ES-I3 (cell line): ENCODE measurements at regions not wholly inside any gene's neighbourhood (a gene's known extent, or its start where the extent isn't known, plus 50 kb on each side); places are given as distances from the start of the nearest gene placed in this dataset.
"Not testable (repeated sequence)": the region's sequence is repeated elsewhere in the genome, so short reads cannot be mapped to it uniquely, and the experiment has no call there.

Experiments
- H3K36me3 ChIP-seq: 2 replicates; pipeline ENCODE4 v1.6.1; 2013; ENCODE audit warnings: mild to moderate bottlenecking, low read length, control low read depth, moderate library complexity; ENCODE audit not compliant: insufficient read depth
- H3K4me1 ChIP-seq: 2 replicates; pipeline ENCODE4 v1.6.1; 2013; ENCODE audit warnings: mild to moderate bottlenecking, control low read depth, low read length; ENCODE audit not compliant: insufficient read depth
- H3K9ac ChIP-seq: 2 replicates; pipeline ENCODE4 v1.6.1; 2013; ENCODE audit warnings: low read depth, mild to moderate bottlenecking, low read length, moderate library complexity
- H3K9me3 ChIP-seq: 2 replicates; pipeline ENCODE4 v1.6.1; 2013; ENCODE audit warnings: mild to moderate bottlenecking, low read length, moderate library complexity; ENCODE audit not compliant: control insufficient read depth, insufficient read depth

DNA sequence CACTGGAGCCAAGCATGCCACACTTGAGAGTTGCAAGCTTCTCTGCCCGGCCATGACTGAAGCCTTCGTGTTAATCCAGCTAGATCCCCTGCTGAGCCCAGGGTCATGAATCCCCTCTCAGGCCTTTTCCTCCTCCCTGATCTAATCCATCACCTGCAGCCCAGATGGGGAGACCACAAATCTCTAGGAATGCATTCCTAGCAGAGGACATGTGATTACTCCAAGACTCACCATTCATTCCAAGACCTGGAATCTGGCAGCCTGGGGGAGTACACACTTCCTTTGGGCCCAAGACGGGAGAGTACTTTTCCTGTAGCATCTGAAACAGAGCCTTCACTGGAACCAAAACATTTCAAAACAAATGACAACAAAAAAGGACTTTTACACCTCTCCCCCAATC is 269.3 kb upstream of the NFIA start:
- H3K9ac ChIP-seq: no peak overlapping the region
- H3K4me1 ChIP-seq: no peaks in the 10 kb centered on the region
- H3K9me3 ChIP-seq: peaks cover 2% of the 10 kb centered on the region; the same call in 1 of the 2 replicates
- no peaks in the 10 kb centered on the region for H3K36me3 ChIP-seq

DNA sequence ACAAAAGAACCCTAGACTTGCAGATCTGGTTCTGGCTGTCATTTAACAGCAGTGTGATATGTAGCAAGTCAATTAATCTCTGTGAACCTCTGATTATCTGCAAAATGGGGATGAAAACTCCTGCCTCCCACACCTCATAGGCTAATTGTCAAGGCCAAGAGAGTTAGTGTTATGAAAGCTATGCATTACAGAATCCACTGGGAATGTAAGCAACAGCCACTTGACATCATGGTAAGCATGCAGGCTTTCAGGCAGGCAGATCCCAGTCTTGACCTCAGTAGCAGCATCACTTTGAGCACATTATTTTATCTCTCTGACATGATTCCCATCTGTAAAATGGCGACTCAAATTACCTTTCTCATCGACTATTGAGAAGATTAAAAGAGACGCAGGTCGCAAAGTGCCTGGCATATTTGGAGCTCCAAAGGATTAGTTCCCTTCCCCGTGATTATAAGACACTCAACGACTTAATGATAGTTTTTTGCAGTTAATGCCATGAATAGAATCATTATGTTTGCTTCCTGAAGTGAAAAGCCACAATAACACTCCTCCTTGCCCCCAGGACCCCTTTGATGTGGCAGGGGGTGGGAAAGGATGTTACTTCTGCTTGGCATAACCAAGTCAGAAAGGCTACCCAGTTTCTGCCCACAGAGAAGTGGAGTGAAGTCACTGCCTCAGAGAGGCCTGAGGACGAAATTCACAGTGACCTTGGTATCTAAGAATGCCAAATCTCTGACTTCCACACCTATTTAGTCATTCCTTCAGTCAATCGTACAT is 273.0 kb upstream of the NFIA start:
- Histone ChIP-seq H3K36me3 (no peaks in the 10 kb centered on the region), H3K4me1 (no peaks in the 10 kb centered on the region), H3K9me3 (peaks cover 2% of the 10 kb centered on the region), H3K9ac (no peak overlapping the region)

DNA sequence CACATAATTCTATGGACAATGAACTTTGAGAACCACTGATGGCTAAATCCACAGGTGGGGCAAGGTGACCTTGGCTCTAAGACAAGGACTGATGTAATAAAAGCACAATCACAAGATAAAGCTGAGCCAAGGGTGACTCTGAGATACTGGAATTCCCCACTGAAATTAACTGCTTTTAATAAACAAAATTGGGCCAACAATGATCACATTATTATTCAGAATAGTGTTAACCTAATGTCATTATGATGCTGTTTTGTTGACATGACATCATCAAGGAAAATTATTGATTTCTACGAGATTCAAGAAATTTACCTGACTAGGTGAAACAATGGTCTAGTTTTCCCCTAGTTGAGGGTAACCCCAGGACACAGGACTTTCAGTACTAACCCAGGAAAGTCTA is 273.7 kb upstream of the NFIA start:
- Histone ChIP-seq H3K9ac (no peak overlapping the region), H3K9me3 (peaks cover 2% of the 10 kb centered on the region), H3K4me1 (no peaks in the 10 kb centered on the region), H3K36me3 (no peaks in the 10 kb centered on the region)

DNA sequence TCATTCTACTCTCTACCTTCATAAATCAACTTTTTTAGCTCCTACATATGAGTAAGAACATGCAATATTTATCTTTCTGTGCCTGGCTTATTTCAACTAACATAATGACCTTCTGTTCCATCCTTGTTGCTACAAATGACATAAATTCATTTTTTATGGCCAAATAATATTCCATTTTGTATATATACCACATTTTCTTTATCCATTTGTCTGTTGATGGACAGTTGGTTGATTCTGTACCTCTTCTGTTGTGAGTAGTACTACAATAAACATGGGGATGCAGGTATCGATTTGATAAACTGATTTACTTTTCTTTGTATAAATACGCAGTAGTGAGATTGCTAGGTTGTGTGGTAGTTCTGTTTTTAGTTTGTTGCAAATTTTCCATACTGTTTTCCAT is 279.5 kb upstream of the NFIA start:
- H3K9ac ChIP-seq: no peak overlapping the region
- H3K4me1 ChIP-seq: no peaks in the 10 kb centered on the region
- H3K9me3 ChIP-seq: no peaks in the 10 kb centered on the region; the same call in 1 of the 2 replicates
- no peaks in the 10 kb centered on the region for H3K36me3 ChIP-seq

DNA sequence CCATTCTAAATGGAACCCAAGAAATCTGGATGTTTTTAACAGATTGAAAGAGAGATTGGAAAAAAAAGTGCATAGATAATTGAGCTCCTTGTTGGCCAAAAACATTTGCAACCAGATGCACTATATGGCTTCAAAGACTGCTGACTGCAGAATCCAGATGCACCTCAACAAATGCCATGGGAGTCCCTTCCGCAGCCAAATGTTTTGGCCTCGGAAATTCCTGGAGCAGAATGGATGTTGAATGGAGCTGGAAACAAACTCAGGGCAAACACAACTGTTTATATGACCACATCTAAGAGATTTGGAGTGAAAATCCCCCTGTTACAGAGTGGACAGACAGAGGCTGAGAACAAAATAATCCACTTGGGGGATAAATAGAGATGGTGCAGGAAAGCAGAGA is 285.0 kb upstream of the NFIA start:
- H3K4me1 ChIP-seq: no peaks in the 10 kb centered on the region
- no peaks in the 10 kb centered on the region for H3K36me3 ChIP-seq
- no peak overlapping the region for H3K9ac ChIP-seq
- H3K9me3 ChIP-seq: no peaks in the 10 kb centered on the region

DNA sequence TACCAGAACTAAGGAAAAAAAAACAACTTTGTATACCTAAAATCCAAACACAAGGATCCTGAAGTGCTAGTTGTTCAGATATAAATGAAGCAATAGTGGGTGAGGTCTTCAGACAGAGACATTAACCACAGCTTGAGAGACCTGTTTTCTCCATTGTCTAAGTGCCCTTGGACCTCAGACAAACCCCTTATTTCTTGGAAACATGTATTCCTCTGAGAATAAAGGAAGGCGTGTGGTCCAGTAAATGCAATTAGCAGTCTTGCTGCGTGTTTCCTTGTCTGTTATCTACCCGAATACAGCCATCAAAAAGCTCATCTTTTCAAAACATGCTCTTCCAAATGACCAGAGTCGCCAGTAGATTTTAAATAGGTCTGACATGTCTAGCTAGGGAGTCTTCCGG is 291.1 kb upstream of the NFIA start:
- H3K4me1 ChIP-seq: no peaks in the 10 kb centered on the region
- H3K36me3 ChIP-seq: no peaks in the 10 kb centered on the region
- H3K9me3 ChIP-seq: no peaks in the 10 kb centered on the region
- H3K9ac ChIP-seq: no peak overlapping the region

DNA sequence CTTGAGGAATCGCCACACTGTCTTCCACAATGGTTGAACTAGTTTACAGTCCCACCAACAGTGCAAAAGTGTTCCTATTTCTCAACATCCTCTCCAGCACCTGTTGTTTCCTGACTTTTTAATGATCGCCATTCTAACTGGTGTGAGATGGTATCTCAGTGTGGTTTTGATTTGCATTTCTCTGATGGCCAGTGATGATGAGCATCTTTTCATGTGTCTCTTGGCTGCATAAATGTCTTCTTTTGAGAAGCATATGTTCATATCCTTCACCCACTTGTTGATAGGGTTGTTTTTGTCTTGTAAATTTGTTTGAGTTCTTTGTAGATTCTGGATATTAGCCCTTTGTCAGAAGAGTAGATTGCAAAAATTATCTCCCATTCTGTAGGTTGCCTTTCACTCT is 309.3 kb upstream of the NFIA start:
- H3K36me3 ChIP-seq, H3K9me3 ChIP-seq, H3K9ac ChIP-seq, H3K4me1 ChIP-seq: not testable (repeated sequence)

DNA sequence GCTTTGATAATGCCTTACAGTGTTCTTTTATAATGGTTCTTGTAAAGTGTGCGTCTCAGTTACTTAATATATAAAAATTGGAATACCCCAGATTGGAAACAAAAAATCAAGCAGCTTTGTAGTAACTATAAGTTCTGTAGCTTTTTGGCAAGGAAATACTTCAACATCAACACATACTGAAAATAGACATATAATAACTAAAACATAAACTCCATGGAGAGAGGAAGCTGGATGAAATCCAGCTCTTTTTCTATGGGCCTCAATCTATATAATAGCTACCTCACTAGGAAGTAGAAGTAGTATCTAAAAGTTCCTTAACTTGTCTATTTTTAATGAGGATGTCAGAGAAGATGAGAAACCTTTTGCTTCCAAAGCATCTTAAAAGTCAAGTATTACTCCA is 313.3 kb upstream of the NFIA start:
- H3K9me3 ChIP-seq: no peaks in the 10 kb centered on the region
- no peaks in the 10 kb centered on the region for H3K36me3 ChIP-seq
- no peak overlapping the region for H3K9ac ChIP-seq
- H3K4me1 ChIP-seq: no peaks in the 10 kb centered on the region

DNA sequence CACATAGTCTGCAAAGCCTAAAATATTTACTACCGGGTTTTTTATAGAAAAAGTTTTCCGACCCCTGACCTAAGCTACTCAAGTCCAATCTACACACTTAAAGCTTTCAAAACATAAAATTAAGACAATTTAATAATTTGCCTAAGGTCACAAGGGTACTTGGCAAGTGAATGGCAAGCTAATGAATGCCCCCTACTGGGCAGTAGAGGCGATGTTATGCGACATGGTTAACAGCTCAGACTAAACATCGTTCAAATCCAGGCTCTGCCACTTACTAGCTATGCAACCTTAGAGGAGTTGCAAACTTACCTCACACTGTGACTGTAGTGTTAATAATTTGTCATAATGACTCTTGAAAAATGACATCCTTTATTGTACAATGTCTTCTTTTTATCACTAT is 317.2 kb upstream of the NFIA start:
- H3K9ac ChIP-seq: no peak overlapping the region
- H3K9me3 ChIP-seq: no peaks in the 10 kb centered on the region
- no peaks in the 10 kb centered on the region for H3K36me3 ChIP-seq
- no peaks in the 10 kb centered on the region for H3K4me1 ChIP-seq

DNA sequence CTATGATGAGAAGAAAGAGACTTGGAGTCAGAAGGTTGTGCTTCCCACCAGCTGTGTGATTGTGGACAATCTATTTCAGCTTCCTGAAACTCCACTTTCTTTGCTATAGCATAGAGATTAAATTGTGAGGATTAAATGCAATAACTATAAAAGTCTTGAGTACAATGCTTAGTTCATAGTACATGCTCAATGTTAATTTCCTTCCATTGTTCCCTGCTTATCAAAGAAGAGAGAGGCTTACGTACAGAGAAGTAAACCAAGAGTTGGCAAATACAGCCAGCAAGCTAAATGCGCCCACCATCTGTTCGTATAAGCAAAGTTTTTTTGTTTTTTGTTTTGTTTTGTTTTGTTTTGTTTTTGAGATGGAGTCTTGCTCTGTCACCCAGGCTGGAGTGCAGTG is 317.9 kb upstream of the NFIA start:
- Histone ChIP-seq H3K36me3 (no peaks in the 10 kb centered on the region), H3K9ac (no peak overlapping the region), H3K4me1 (no peaks in the 10 kb centered on the region), H3K9me3 (no peaks in the 10 kb centered on the region)

DNA sequence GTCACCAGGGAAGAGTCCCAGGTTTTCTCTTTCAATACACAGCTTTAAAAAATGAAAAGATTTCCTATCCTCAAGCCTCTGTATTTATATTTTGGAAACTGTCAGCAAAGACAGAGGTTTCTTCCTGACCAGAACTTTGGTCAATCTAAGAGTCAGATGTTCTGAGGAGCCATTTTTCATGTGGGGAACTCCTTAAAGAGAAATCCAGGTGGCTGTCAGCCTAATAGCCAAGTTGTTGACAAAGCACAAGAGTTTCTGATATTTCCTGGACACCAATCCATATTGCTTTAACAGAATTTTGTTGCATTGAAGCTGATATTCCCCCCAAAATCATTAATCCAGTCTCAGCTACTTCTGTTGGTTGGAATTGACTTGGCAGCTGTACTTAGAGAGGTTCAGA is 318.6 kb upstream of the NFIA start:
- no peaks in the 10 kb centered on the region for H3K4me1 ChIP-seq
- no peak overlapping the region for H3K9ac ChIP-seq
- H3K36me3 ChIP-seq: no peaks in the 10 kb centered on the region
- H3K9me3 ChIP-seq: no peaks in the 10 kb centered on the region

DNA sequence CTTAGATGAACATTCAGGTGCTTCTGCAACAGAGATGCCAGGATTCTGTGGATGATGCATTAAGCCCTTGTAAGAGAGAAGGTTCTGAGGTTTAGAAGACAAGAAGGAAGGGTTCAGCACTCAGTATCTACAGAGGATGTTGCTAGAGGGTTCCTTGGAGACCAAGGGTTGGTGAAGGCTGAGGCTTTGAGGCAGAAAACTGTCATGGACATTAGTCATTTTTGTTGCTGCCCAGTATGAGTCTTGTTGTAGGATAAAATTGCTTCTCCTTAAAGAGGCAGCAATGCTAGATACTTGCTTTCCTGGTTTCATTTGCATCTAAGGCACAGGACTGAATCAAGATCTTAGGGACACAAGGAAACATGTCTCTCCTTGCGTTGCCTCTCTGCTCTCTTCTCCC is 319.4 kb upstream of the NFIA start:
- Histone ChIP-seq H3K36me3 (no peaks in the 10 kb centered on the region), H3K9me3 (no peaks in the 10 kb centered on the region), H3K4me1 (no peaks in the 10 kb centered on the region), H3K9ac (no peak overlapping the region)

DNA sequence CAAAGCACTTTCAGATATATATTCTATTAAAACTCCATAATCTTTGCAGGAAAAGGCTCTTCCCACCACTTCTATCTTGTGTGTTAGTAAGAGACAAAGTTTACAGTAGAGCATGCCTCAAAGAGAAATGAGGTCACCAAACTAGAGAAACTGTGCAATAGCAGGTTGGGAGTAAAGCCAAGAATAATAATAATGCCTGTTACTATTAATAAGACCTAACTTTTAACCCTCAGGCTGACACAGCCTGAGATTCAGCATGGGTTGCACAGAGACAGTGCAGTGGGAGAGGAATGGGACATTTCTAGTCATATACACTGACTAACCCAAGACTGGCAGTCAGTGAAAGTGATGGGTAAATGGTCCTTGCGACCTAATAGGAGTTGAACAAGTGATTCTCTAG is 320.2 kb upstream of the NFIA start:
- Histone ChIP-seq H3K9ac (no peak overlapping the region), H3K36me3 (no peaks in the 10 kb centered on the region), H3K9me3 (no peaks in the 10 kb centered on the region), H3K4me1 (no peaks in the 10 kb centered on the region)

DNA sequence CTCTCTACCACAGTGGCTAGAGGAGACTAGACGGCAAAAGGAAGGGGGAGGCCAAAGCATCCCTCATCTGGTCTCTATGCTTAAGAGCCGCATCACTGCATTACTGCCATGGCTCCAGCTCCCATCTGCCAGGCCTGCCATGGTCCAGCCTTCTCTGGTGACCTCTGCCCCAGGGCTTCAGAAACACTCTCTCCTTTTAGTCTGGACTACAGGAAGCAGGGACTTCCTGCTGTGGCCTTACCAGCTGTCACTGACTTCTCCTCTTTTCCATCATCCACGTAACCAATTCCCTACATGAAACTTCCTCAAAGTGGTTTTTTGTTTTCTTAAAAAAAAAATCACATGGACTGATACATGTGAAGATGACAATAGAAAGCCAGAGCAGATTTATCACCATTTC is 323.1 kb upstream of the NFIA start:
- H3K36me3 ChIP-seq: no peaks in the 10 kb centered on the region
- H3K9me3 ChIP-seq: no peaks in the 10 kb centered on the region
- H3K4me1 ChIP-seq: no peaks in the 10 kb centered on the region
- H3K9ac ChIP-seq: no peak overlapping the region

DNA sequence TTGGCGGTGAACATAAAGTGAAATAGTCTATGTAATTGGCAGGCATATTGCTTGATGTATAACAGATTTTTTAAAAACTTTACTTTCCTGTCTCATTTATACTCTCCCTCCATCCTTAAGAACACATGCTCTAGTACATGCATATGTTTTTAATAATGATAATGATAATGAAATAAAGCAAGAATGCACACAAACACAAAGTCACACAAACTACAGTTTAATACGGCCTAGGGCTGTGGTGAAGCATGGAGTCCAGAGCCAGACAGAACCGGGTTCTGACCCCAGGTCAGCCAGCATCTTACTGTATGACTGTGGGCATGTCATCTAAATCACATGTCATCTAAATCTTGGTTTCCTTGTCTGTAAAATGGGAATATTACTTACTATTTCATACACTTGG is 324.9 kb upstream of the NFIA start:
- no peaks in the 10 kb centered on the region for H3K36me3 ChIP-seq
- H3K9me3 ChIP-seq: no peaks in the 10 kb centered on the region
- H3K9ac ChIP-seq: no peak overlapping the region
- no peaks in the 10 kb centered on the region for H3K4me1 ChIP-seq
